Stimulated activated naive CD8-positive, alpha-beta T cell treated with anti-CD3 and anti-CD28 coated beads, Interleukin-15, amount 100 ng/mL, for 72 hours (primary cell): ENCODE measurements at regions not wholly inside any gene's neighbourhood (a gene's known extent, or its start where the extent isn't known, plus 50 kb on each side); places are given as distances from the start of the nearest gene placed in this dataset.
A peak's percentile ranks its signal among the peaks of the same experiment; 100 is the strongest.

ENCODE experiments used
- ATAC-seq: fragments of 150-1000 bp; cut with Tn5 transposase; 2 replicates; pipeline ENCODE4 v1.10.0; 2021; ENCODE audit warnings: mild to moderate bottlenecking, moderate library complexity
- DNase-seq, 2 donors: peaks; one replicate each; pipeline ENCODE4 v3.0.0; 2021 to 2022
- H3K27ac Mint-ChIP-seq, 2 donors: one replicate each; pipeline ENCODE4 v1.8.0; 2022; ENCODE audit warnings: mild to moderate bottlenecking in 2 of 2, mixed read lengths in 2 of 2, moderate library complexity in 2 of 2
- H3K27me3 Mint-ChIP-seq: one replicate; pipeline ENCODE4 v1.8.0; 2022; ENCODE audit warnings: mixed read lengths
- H3K4me1 Mint-ChIP-seq: one replicate; pipeline ENCODE4 v1.8.0; 2022; ENCODE audit warnings: mild to moderate bottlenecking, mixed read lengths
- H3K4me3 Mint-ChIP-seq, 2 donors: one replicate each; pipeline ENCODE4 v1.8.0; 2022; ENCODE audit warnings: mild to moderate bottlenecking in 2 of 2, mixed read lengths in 2 of 2, moderate library complexity in 1 of 2
- H3K9me3 Mint-ChIP-seq, 2 donors: one replicate each; pipeline ENCODE4 v1.8.0; 2022; ENCODE audit warnings: mixed read lengths in 2 of 2

GRCh38 chr2:107001551-107001950 lies 115.6 kb upstream of the ST6GAL2 start:
- Mint-ChIP-seq H3K9me3 (peaks cover 4% of the 10 kb centered on the region in 2 donors), H3K4me1 (no peaks in the 10 kb centered on the region), H3K4me3 (no peak overlapping the region), H3K27ac (no peak overlapping the region), H3K27me3 (no peaks in the 10 kb centered on the region)
- ATAC-seq (no peak), DNase-seq (no peak)

DNA sequence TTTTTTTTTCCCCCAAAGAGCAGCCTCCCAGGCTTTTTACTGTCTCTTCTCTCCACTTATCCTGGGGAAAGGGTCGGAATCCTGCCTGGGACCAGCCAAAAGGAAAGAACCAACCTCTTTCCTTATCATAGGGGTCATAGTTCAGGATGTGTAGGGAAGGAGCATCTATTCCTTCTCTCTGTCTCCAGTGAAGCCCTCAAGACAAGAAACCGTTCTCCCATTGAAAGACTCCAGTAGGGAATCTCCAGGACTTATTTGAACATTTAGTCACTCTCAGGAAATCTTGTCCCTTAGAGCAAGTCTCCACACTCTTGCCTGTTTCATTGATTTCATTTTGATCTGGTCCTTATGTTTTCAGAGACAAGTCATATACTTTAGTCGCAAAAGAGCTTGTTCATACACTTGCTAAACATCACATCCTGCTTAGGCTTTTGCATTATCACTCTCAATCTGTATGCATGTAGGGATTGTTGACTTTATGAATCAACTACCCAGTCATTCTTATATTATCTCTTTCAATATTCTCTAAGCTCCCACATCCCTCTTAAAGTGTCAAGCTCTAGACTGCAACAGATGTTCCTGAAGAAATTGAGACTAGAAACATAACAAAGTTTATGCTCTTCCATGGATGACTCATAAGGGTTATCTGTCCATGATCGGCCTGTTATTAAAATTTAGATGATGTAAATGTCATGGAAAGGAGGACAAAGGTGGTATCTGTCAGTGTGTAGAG lies 116.2 kb upstream of the ST6GAL2 start:
- peaks cover 4 to 9% of the 10 kb centered on the region in 2 donors for H3K9me3 Mint-ChIP-seq
- H3K27me3 Mint-ChIP-seq = no peaks in the 10 kb centered on the region
- no peak for DNase-seq
- H3K27ac Mint-ChIP-seq = no peak overlapping the region
- H3K4me1 Mint-ChIP-seq = no peaks in the 10 kb centered on the region
- H3K4me3 Mint-ChIP-seq = no peak overlapping the region
- ATAC-seq = no peak

DNA sequence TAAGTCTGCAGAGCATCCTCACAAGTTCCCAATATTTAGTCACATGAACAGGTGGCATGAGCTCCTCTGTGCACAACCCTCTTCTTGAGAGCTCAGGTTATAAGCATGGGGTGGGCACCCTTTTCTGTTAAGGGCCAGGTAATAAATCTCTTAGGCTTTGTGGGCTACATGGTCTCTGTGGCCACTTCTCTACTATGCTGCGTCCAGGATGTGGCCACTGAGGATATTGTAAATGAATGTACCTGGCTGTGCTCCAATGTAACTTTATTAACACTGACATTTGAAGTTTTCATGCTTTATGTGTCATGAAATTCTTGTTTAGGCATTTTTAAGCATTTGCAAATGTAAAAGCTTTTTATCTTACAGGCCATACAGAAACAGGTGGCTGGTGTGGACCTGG lies 116.8 kb upstream of the ST6GAL2 start:
- no peak for DNase-seq
- peaks cover 4 to 10% of the 10 kb centered on the region in 2 donors for H3K9me3 Mint-ChIP-seq
- H3K27me3 Mint-ChIP-seq = no peaks in the 10 kb centered on the region
- ATAC-seq = no peak
- H3K27ac Mint-ChIP-seq = no peak overlapping the region
- no peak overlapping the region for H3K4me3 Mint-ChIP-seq
- H3K4me1 Mint-ChIP-seq = no peaks in the 10 kb centered on the region

- no peak for ATAC-seq
- no peak for DNase-seq
- H3K27me3 Mint-ChIP-seq = no peaks in the 10 kb centered on the region
- H3K27ac Mint-ChIP-seq = no peak overlapping the region
- H3K4me1 Mint-ChIP-seq = no peaks in the 10 kb centered on the region
- H3K9me3 Mint-ChIP-seq = peaks cover 4 to 10% of the 10 kb centered on the region in 2 donors
- no peak overlapping the region for H3K4me3 Mint-ChIP-seq
Measured at GRCh38 chr2:107005853-107006252, 119.9 kb upstream of the ST6GAL2 start.

DNA sequence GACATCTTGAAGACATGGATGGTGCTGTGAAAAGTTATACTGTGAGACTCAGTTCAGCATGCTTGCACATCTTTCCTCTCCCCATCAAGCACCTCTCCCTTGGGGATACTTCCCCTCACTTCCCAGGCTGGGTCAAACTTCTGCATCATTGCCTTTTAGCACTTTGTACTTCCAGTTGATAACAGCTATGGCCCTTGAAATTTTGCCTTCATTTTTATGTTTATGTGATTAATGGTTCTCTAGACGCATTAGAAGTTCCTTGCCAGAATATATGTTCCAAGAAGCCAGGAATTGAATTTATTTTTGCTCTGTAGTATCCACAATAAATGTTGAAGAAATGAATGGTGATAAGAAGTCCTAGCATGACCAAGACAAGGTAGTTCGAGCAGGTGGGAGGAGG lies 120.9 kb upstream of the ST6GAL2 start:
- Mint-ChIP-seq H3K4me3 (no peak overlapping the region), H3K9me3 (peaks cover 4 to 17% of the 10 kb centered on the region in 2 donors), H3K27me3 (no peaks in the 10 kb centered on the region), H3K4me1 (no peaks in the 10 kb centered on the region), H3K27ac (no peak overlapping the region)
- ATAC-seq = no peak
- no peak for DNase-seq

- Mint-ChIP-seq H3K4me1 (no peaks in the 10 kb centered on the region), H3K27ac (no peak overlapping the region), H3K4me3 (no peak overlapping the region), H3K27me3 (no peaks in the 10 kb centered on the region), H3K9me3 (peaks cover 4 to 17% of the 10 kb centered on the region in 2 donors)
- DNase-seq (no peak), ATAC-seq (no peak)
Measured at GRCh38 chr2:107007927-107008326, 122.0 kb upstream of the ST6GAL2 start.

DNA sequence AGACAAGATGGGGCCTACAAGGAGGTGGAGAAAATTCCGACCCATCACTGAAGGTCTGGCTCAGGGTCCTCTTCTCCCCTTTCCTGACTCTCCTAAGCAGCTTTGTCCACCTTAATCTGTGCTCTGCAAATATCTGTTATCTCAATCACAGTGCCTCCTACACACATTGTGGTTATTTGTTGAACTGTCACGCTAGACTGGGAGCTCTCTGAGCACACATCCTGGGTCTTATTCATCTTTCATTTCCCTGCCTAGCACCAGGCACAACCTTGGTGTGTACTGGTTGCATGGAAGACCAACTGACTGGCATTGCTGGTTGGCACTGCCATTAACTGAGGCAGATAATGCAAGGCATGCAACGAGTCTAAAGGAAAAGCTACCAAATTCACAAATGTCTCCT lies 122.9 kb upstream of the ST6GAL2 start:
- no peaks in the 10 kb centered on the region for H3K27me3 Mint-ChIP-seq
- H3K4me3 Mint-ChIP-seq = no peak overlapping the region
- H3K9me3 Mint-ChIP-seq = peaks cover 4 to 17% of the 10 kb centered on the region in 2 donors
- no peak overlapping the region for H3K27ac Mint-ChIP-seq
- no peaks in the 10 kb centered on the region for H3K4me1 Mint-ChIP-seq
- ATAC-seq = no peak
- no peak for DNase-seq

GRCh38 chr2:107009275-107009674 lies 123.3 kb upstream of the ST6GAL2 start:
- DNase-seq (no peak), ATAC-seq (no peak)
- Mint-ChIP-seq H3K27ac (no peak overlapping the region), H3K9me3 (peaks cover 4 to 17% of the 10 kb centered on the region in 2 donors), H3K4me1 (no peaks in the 10 kb centered on the region), H3K27me3 (no peaks in the 10 kb centered on the region), H3K4me3 (no peak overlapping the region)

- Mint-ChIP-seq H3K9me3 (peaks cover 0 to 7% of the 10 kb centered on the region in 2 donors), H3K27me3 (no peaks in the 10 kb centered on the region), H3K27ac (no peak overlapping the region), H3K4me3 (no peak overlapping the region), H3K4me1 (no peaks in the 10 kb centered on the region)
- DNase-seq (no peak), ATAC-seq (no peak)
Measured at GRCh38 chr2:107012714-107013306, 126.8 kb upstream of the ST6GAL2 start.

DNA sequence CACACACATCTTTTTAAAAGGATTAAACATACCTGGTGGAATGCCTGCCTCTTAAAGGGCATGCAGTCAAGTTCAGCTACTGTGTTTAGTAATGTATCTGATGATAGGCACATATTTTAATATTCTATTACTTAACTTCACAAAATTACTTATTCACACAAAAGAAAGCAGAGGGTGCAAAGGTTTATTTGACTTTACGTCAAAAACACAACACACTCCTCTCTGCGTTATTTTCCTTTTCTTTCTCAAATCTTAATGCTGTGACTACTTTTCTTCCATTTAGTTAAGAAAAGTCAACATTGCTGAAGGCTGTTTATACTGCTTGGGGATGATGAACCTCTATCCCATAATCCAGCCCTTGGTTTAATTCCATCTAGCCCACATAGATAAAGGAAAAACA lies 127.9 kb upstream of the ST6GAL2 start:
- Mint-ChIP-seq H3K4me3 (no peak overlapping the region), H3K27ac (no peak overlapping the region), H3K9me3 (peaks cover 0 to 7% of the 10 kb centered on the region in 2 donors), H3K27me3 (no peaks in the 10 kb centered on the region), H3K4me1 (no peaks in the 10 kb centered on the region)
- DNase-seq (no peak), ATAC-seq (no peak)

DNA sequence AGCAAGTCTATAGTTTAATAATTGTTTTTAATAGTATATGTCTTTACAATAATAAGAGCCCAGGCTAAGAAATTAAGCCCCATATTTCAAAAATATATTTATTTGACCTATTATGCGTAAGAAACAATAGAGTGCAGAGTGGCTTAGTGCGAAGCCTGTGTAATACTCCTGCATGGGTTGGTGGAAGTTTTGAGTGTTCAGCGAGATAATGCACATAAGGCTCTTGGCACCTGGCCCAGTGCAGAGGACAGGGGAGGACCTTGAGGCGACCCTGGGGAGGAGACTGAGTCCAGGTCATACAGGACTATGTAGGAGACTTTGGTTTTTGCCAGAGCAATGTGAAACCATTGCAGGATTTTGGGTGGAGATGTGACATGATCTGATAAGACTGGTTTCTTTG lies 132.4 kb upstream of the ST6GAL2 start:
- no peak overlapping the region for H3K4me3 Mint-ChIP-seq
- no peaks in the 10 kb centered on the region for H3K9me3 Mint-ChIP-seq
- H3K27ac Mint-ChIP-seq = no peak overlapping the region
- no peaks in the 10 kb centered on the region for H3K27me3 Mint-ChIP-seq
- no peaks in the 10 kb centered on the region for H3K4me1 Mint-ChIP-seq
- ATAC-seq (no peak), DNase-seq (no peak)

GRCh38 chr2:107020392-107020791 lies 134.4 kb upstream of the ST6GAL2 start:
- Mint-ChIP-seq H3K27me3 (peaks cover 7% of the 10 kb centered on the region), H3K4me1 (no peaks in the 10 kb centered on the region), H3K9me3 (peaks cover 5 to 9% of the 10 kb centered on the region in 2 donors), H3K4me3 (no peak overlapping the region), H3K27ac (no peak overlapping the region)
- ATAC-seq (no peak), DNase-seq (no peak)

DNA sequence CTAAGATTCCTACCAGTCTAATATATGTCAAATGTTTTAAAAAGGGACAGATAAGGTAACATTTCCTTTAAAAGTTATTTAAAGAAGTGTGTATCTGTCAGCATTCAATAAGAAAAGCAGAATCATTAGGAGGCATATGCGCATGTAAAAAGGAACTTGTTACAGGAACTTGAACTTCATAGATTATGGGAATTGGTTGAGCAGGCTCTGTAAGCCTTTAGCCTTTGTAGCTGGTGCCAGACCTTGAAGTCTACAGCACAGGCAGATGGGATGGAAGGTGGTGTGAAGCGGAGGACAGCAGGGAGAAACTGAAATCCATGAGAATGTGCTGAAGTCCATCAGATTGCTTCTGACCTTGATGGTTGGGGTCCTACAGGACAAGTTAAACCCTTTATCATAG lies 138.3 kb upstream of the ST6GAL2 start:
- no peak for DNase-seq
- Mint-ChIP-seq H3K9me3 (peaks cover 5 to 17% of the 10 kb centered on the region in 2 donors), H3K4me3 (no peak overlapping the region), H3K4me1 (no peaks in the 10 kb centered on the region), H3K27ac (peak overlapping the region in 1 of 2 donors; percentile 8), H3K27me3 (peaks cover 7% of the 10 kb centered on the region)
- ATAC-seq = no peak

GRCh38 chr2:107025291-107025857 lies 139.4 kb upstream of the ST6GAL2 start:
- ATAC-seq (no peak), DNase-seq (no peak)
- H3K27me3 Mint-ChIP-seq = peaks cover 7% of the 10 kb centered on the region
- H3K9me3 Mint-ChIP-seq = peaks cover 5 to 19% of the 10 kb centered on the region in 2 donors
- no peak overlapping the region for H3K27ac Mint-ChIP-seq
- no peak overlapping the region for H3K4me3 Mint-ChIP-seq
- no peaks in the 10 kb centered on the region for H3K4me1 Mint-ChIP-seq

DNA sequence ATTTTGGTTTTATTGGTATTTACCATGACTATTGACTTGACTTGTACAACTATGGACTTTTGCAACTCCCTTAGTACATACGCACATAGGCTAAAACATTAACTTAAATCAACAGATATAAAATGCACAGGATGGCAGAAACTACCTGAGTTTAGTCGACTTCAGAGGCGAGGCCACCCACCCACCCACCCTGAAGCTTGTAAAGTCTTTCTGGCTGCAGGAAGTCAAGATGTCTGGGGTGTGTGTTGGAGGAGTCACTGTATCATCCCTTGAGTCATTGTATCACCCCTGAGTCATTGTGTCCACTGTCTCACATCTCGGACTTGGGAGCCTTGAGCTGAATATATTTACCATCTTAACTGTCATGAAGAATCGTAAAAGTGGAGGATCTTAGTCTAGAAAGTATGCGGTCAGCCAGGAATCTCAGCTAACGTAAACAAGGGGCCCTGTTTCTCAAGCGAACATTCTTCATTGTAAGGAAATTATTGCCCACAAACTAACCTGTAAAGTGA lies 140.0 kb upstream of the ST6GAL2 start:
- Mint-ChIP-seq H3K4me3 (no peak overlapping the region), H3K27ac (no peak overlapping the region), H3K9me3 (peaks cover 5 to 19% of the 10 kb centered on the region in 2 donors), H3K27me3 (peaks cover 7% of the 10 kb centered on the region), H3K4me1 (no peaks in the 10 kb centered on the region)
- no peak for DNase-seq
- no peak for ATAC-seq

DNA sequence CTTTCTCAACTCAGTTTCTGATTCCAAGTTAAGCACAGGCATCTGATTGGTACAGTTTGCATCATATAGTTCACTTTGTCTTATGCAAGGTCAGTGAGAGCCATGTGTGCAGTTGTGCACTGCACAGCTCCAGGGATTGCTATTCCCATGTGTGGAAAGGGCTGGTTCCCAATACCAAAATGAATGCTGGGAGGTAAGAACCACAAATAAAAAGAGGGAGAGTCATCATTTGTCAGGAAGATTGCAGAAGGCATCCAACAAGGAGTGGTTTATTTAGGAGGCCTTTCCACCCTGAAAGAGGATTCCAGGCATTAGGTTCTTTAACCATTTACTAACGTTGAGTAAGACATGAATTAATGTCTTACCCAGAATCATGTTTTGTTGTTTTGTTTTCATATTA lies 141.2 kb upstream of the ST6GAL2 start:
- Mint-ChIP-seq H3K4me3 (no peak overlapping the region), H3K27me3 (peaks cover 7% of the 10 kb centered on the region)

More for the DNA sequence above, 141.2 kb upstream of the ST6GAL2 start:
- DNase-seq (no peak), ATAC-seq (no peak)
- Mint-ChIP-seq H3K27ac (no peak overlapping the region), H3K4me1 (no peaks in the 10 kb centered on the region), H3K9me3 (peaks cover 5 to 19% of the 10 kb centered on the region in 2 donors)
